ENCODE measurements at regions not wholly inside any gene's neighbourhood (a gene's known extent, or its start where the extent isn't known, plus 50 kb on each side); places are given as distances from the start of the nearest gene placed in this dataset.
"Not testable (repeated sequence)": the region's sequence is repeated elsewhere in the genome, so short reads cannot be mapped to it uniquely, and the experiment has no call there.

DNA sequence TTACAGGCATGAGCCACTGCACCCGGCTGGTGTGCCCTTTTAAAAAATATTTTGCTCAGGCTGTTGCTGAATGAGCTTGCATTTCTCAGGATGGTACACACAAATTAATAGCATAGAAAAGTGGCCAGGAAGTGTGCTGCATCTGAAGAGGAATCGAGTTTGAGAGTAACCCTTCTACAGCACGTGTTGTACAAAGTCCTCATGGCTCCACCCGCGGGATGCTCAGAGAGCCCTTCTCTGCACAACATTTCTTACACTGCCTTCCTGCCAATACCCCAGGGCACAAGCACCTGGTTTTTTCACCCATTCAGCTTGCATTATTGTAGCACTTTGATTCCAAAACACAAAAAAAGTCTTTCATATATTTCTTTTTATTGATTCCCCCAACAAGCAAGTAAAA lies 90.1 kb upstream of the NEDD4L start:
- no peak for DNase-seq (ENCODE audit: low spot score)

DNA sequence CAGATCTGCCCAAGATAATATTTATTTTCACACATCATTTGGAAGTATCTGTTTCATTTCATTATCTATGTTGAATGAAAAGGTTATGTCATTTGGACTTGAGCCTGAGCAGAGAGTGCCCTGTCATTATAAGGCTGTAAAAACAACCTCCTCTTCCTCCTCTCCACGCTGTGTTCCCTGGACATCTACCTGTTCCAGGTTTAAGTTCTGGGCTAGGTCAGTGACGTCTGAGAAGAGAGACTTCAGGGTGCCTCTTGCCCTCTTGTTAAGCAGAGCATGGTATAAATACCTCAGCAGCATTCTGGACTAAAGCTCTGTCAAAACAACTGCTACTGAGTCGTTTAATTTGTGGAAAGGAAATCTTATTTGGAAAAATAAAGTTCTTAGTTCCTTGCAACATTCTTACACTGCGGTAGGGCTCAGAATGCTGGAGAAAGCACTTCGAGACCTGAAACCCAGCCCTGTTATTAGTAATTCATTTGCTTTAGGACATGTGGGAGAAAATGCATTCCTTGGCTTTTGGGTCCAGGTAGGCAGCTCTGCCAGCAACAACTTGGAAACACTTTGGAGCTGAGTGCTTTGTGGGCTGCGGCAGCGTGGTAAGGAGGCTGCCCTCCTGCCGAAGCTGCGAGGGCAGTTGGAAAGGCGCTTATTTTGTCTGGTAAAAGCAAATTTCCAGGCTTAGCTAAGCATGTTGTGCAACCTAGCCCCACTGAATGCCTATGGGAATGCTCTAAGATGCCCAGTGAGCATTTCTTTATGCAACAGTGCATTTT lies 91.8 kb upstream of the NEDD4L start:
- no peak for DNase-seq (ENCODE audit: low spot score)

DNA sequence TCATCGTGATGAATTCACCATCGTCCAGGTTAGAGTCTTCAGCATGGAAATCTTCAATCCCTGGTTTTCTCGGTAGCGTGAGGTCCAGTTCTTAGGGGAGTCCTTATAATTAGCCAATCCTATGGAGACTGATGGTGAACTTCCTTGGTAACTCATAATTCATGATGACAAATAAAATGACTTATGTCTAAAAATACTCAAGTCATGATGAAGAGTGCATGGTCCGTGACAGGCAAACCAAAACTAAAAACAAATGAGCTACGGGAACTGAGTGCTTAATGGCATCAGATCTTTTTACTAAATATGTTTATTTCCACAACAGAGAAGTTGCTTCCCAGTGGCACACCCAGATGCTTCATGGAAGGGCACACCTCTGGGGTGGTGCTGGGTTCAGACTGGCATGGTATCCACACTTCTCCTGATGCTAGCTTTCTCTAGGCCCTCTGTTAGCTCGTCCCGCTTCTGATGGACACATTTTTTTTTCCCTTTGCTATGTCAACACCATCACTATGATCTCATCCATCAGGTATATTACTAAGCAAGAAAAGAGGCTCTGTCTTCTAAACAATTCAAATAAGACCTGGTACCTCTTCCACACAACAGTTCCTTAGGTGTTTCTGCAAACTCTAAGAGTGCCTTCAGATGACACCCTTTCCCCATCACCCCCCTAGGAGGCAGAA lies 92.8 kb upstream of the NEDD4L start:
- DNase-seq (ENCODE audit: low spot score), result no peak

DNA sequence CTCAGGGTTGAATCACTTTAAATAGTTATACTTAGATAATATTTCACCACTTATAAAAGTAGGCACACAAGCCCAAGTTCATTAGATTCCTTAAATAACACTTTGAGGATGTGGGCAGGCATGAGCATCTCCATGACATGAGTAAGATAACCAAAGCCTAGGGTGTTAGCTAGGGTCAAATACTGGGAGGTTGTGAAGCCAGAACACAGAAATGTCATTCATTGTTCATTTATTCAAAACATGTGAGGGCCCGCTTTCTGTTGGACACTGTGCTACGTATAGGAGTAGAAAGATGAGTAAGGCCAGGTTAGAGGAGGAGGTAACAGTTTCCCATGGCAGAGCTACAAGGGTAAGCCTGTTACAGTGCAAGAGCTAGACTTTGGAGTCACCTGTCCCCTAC lies 93.5 kb upstream of the NEDD4L start:
- no peak for DNase-seq (ENCODE audit: low spot score)

DNA sequence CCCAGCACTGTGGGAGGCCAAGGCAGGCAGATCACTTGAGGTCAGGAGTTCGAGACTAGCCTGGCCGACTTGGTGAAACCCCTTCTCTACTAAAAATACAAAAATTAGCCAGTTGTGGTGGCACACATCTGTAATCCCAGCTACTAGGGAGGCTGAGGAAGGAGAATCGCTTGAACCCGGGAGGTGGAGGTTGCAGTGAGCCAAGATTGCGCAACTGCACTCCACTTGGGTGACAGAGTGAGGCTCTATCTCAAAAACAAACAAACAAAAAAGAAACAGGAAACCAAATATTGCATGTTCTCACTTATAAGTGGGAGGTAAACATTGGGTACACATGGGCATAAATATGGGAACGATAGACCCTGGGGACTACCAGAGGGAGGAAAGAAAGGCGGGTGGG lies 94.7 kb upstream of the NEDD4L start:
- DNase-seq (ENCODE audit: low spot score), result not testable (repeated sequence)

DNA sequence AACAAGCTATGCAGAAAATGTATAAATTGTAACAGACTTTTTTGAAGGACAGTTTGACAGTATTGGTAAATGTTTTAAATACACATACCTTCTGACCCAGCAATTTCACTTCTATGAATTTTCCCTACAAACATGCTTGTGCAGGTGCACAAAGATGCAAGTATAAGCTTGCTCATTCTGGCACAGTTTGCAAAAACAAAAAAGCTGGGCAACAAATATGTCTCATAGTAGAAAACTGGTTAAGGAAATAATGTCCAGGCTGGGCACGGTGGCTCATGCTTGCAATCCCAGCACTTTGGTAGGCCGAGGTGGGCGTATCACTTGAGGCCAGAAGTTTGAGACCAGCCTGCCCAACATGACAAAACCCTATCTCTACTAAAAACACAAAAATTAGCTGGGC lies 96.9 kb upstream of the NEDD4L start:
- no peak for DNase-seq (ENCODE audit: low spot score)

DNA sequence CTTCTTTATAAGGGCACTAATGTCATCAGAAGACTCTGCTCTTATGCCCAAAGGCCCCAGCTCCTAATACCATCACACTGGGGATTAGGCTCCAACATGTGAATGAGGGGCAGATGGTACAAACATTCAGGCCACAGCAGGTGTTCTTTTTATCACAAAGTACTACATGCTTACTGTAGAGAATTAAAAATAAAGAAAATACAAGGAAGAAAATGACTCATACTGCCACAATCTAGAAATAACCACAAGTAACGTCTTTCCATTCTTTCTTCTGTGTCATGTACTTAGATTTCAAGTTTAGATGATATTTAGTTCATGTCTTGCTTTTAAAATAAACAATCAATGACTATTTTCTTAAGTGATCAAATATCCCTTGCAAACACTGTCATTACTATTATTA lies 100.3 kb upstream of the NEDD4L start:
- DNase-seq (ENCODE audit: low spot score), result peak; percentile 40

DNA sequence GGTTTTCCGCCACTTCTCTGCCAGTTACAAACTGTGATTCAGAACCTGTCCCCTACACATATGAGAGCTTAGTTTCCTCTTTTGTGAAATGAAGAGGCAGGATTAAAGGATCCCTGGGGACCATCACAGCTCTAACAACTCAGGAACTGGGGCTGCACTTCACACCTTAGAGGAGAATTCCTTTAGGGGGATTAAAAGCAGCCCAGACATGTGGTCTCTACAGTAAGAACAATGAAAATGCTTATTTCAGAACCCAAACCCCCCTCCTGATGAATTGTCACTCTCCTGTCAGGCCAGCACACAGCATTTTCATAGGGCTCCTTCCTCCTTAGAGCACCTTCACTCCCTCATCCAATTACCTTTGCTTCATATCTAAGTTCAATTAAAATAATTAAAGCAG lies 101.5 kb upstream of the NEDD4L start:
- DNase-seq (ENCODE audit: low spot score), result no peak

DNA sequence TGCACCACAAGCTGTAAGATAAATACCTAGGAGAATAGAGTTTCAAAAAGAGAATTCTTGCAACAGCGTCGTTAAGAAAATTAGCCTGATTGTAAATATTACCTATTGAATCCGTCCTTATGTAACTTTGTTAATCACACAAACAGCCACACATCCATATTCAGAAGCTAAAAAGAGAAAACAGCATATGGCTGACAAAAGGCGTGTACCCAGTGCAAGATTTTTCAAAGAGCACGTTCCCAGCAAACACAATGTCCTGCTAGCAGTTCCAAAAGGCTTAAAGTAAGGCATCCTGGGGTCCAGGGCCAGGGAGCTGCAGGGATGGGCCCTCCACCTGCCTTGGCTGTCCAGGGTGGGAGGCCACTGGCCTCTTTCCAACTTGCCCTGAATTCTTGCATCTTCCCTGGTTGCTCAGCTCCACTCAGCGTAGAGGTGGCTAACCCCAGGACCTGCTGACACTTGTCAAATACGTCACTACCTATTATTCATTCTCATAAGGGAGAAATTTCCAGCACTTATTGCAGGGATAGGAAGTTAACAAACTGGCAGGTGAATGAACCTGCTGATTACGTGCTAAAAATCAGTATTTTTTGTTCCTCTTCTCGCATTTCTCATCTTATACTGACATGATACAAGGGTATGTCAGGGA lies 102.1 kb upstream of the NEDD4L start:
- DNase-seq (ENCODE audit: low spot score), result no peak

DNA sequence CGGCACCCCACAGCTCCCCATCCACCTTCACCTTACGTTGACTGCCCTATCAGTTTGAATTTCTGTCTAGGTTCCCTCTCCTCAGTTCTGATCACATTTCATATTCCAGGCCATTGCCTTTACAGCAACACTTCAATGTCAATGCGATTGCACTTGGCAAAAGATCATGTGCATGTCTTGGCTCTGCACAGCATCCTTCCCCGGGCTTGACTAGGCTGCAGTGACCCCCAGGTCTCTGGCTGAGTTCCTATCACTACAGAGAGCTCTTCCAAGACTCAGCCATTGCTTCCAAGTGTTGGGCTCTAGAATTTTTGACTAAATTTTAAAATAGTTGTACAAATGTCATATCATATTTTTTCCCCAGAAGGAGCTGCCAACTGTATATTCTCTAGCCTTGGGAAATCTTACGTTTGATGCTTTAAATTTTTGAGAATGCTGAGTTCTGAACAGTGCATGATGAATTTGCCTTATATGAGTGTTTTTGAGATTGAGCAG lies 103.8 kb upstream of the NEDD4L start:
- no peak for DNase-seq (ENCODE audit: low spot score)

DNA sequence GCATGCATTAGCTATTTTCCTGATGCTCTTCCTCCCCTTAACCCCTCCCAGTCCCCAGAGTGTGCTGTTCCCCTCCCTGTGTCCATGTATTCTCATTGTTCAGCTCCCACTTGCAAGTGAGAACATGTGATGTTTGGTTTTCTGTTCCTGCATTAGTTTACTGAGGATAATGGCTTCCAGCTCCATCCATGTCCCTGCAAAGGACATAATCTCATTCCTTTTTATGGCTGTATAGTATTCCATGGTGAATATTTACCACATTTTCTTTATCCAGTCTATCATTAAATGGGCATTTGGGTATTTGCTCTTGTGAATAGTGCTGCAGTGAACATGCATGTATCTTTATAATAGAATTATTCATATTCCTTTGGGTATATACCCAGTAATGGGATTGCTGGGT lies 109.7 kb upstream of the NEDD4L start:
- not testable (repeated sequence) for DNase-seq (ENCODE audit: low spot score)

DNA sequence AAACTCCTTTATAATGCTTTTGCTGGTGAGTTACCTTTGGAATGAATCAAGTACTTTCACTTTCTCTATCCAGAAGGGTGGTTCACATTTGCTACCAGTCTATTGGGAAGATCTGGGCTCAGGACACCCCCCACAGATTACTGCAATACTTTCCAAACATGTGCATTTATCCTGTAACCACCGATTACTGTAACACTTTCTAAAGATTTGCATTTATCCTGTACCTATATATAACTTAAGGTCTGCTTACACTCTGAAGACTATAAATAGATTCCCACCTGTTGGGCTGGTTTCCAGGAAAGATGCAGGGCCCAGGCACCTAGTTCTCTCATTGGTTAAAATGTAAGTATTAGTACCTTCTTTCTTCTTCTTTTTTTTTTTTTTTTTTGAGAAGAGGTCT lies 113.0 kb upstream of the NEDD4L start:
- DNase-seq (ENCODE audit: low spot score), result no peak

DNA sequence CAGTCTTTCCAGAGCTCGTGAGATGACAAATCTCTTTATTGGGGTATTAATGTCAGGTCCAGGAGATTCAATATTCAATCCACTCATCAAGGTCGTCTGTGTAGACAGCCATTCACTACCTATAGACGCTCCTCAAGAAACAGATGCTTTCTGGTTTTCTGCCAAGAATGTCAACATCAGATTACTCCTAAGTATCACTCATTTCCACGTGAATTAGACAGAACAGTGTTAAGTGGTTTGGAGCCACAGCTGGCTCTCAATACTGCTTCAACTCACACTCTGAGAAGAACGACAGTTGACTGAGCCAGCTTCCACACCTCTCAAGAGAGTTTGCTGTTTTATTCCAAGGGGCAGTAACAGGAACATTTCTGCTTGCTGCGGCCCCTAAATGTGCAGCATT lies 113.5 kb upstream of the NEDD4L start:
- DNase-seq (ENCODE audit: low spot score), result no peak

DNA sequence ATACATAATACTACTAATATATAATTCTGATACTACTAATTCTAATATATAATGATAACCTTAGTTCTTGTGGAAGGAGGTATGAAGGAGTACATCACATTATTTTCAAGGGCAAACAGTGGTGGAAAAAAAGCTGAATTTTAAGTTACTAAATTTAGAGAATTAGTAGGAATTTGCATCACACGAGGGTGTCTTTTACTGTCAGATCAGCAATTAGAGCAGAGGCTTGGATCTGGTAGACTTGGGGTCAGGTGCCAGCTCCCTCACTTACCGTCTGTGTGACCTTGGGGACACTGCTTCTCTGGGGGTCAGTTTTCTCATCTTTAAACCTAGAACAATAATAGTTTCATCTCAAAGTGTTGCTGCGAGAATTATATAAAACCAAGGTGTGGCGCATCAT lies 114.1 kb upstream of the NEDD4L start:
- DNase-seq (ENCODE audit: low spot score), result no peak

DNA sequence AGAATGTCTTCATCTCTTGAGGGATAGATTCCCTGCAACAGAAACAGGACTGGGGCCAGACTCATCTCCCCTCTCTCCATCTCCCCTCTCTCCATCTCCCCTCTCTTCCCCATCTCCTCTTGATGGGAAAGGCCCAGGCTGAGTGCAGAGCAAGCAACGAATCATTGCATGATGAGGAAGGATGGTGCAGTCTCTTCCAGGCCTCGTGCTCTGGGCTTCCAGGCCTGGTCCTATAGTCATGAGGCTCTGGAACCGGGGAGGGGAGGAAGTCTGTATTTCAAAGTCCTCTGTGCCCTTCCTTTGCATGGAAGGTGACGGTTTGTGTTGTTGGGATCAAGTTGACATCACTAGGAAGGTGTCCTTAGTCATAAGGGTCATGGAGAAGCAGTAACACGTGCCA lies 115.6 kb upstream of the NEDD4L start:
- DNase-seq (ENCODE audit: low spot score), result no peak

DNA sequence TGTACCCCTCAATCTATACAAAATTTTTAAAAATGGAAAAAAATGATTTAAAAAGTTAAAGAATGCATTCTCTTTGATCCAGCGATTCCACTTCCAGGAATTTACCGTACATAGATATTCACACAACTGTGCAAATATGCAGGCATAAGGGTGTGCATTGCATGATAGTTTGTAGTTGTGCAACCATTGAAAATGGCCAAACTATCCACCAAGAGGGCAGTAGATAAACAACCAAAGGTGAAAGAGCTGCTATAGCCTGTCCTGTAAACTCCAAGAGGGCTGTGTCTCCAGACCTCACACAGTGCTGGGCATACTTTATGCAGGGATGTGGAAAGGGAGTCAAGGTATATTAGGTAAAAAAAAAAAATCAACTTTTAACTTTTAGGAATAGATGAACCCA lies 116.5 kb upstream of the NEDD4L start:
- DNase-seq (ENCODE audit: low spot score), result no peak

DNA sequence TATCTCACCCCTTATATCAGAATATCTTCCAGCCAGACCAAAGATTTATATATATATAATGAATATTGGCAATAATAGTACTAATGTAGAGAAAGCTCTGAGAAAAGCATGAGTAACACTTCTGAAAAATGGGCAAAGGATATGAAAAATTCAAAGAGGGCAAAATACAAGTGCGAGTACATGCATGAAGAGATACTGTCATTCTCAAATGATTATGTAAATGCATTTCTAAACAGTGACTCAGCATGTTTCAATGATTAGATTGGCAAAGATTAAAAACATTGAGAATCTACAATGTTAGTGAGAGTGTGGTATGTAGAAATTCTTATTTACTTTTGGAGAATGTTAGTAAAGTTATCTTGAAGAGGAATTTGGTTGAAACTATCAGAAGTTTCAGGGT lies 118.3 kb upstream of the NEDD4L start:
- no peak for DNase-seq (ENCODE audit: low spot score)

DNA sequence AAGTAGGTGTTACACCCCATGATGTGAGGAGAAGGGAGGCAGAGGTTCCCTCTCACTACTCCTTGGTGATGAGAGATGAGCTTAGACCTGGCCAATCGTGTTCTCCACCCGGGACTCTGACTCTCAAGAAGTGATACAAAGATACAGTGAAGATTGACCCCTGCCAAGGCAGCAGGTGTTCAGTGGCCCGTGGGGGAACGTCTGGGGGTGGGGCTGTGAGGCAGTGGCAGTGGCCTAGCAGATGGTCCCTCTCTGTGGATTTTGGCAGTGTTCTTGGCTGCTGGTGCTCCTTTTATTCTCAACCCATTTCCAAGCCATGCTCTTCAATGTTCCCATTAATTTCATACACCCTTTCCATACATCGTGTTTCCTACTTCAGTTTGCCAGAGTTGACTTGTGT lies 120.4 kb upstream of the NEDD4L start:
- no peak for DNase-seq (ENCODE audit: low spot score)

DNA sequence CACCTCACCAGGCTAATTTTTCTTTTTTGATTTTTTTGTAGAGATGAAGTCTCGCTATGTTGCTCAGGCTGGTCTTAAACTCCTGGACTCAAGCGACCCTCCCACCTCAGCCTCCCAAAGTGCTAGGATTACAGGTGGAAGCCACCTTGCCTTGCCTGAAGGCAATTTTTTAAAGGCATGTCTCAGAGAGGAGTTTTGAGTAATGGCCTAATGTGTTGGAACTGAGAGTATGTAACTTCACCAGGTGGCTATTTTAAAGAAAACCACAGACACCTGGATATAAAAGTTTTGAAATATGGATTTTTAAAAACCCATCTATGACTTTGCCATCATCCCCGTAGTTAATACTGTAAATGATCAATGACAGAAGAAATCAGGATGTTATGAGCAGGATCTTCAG lies 119.8 kb upstream of the ATP8B1 start:
- DNase-seq (ENCODE audit: low spot score), result no peak

DNA sequence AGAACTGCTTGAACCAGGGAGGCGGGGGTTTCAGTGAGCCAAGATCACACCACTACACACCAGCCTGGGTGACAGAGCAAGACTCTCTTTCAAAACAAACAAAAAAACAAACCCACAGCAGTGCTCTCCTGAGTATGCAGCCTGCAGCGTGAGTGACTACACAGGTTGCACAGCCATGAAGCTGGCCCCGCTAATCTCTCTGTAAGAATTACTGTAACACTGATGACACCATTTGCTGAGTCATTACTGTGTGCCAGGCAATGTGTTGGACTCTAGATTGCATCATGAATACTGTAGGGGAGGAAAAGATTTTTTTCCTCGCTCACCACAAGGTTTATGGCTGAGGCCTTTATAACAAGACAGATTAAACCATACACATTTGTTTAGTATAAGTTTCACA lies 118.6 kb upstream of the ATP8B1 start:
- DNase-seq (ENCODE audit: low spot score), result no peak

DNA sequence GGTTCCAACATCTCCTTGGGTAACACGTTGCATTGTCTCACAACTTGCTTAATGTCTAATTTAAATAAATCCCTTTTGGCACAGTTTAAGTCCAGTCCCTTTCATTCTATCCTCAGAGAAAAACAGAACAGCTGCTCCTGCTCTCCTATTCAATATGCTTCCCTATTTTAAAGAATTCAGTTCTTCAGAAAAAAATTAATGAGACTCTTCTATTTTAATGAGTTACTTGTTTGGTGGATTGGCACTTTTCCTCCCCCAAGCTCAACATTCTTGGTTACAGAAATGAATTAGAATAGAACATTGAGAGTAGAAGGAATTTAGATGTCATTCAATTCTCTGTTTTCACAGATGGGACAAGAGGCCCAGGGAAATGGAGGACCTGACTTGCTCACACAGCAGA lies 116.9 kb upstream of the ATP8B1 start:
- no peak for DNase-seq (ENCODE audit: low spot score)

DNA sequence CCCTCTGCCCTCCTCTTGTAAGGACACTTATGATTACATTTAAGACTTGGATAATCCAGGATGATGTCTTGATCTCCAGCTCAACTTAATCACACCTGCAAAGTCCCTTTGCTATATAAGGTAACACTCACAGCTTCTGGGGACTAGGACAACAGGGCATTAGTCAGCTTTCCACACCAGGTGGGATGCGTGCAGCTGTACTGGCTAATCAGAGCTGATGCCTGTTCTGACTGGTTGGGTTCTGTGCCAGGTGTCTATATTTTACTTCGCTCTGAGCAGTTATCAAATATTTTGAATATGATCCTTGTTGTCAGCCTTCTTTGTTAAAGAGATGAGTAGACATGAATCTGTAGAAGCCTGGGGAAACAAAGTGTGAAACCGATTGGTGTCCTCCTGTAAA lies 115.5 kb upstream of the ATP8B1 start:
- DNase-seq (ENCODE audit: low spot score), result no peak

DNA sequence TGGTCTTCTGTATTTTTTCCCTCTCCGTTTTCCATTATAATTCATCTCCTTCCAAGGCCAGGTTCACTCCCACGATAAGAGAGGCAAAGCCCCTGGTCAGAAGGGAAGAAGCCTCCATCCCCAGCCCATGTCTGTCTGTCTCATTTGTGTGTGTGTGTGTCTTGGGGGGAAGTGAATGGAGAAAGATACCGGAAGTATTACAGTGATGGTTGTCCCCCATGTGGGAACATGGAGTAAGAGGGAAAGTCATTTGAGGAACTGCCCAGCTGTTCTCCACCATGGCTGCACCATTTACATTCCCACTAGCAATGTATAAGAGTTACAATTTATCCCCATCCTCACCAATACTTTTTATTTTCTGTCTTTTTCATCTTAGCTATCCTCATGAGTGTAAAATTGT lies 113.6 kb upstream of the ATP8B1 start:
- no peak for DNase-seq (ENCODE audit: low spot score)
